Activated CD4-positive, alpha-beta T cell treated with anti-CD3 and anti-CD28 coated beads, Interleukin-10, Interleukin-2, amounts not matched to agents 100 ng/mL and 50 ng/mL, durations not matched to agents 16 hours and 8 hours (primary cell): ENCODE measurements at regions not wholly inside any gene's neighbourhood (a gene's known extent, or its start where the extent isn't known, plus 50 kb on each side); places are given as distances from the start of the nearest gene placed in this dataset.

Experiments used
- DNase-seq: peaks from one replicate; pipeline ENCODE4 v3.0.0-alpha.2; 2020

- DNase-seq = no peak
Measured at GRCh38 chr11:11789735-11790369, 51.9 kb upstream of the USP47 start.

GRCh38 chr11:11788063-11788710 is 53.6 kb upstream of the USP47 start:
- DNase-seq = no peak

GRCh38 chr11:11787305-11788062 is 54.3 kb upstream of the USP47 start:
- DNase-seq = peak; percentile 69

GRCh38 chr11:11786771-11787170 is 55.0 kb upstream of the USP47 start:
- no peak for DNase-seq

GRCh38 chr11:11786234-11786633 is 55.5 kb upstream of the USP47 start:
- no peak for DNase-seq

GRCh38 chr11:11782532-11783110 is 59.2 kb upstream of the USP47 start:
- DNase-seq = no peak

- DNase-seq = no peak
Measured at GRCh38 chr11:11780858-11781257, 60.9 kb upstream of the USP47 start.

- DNase-seq = no peak
Measured at GRCh38 chr11:11779975-11780374, 61.8 kb upstream of the USP47 start.

- DNase-seq = peak; percentile 20
Measured at GRCh38 chr11:11777897-11778296, 63.9 kb upstream of the USP47 start.

- no peak for DNase-seq
Measured at GRCh38 chr11:11776714-11777113, 65.1 kb upstream of the USP47 start.

- no peak for DNase-seq
Measured at GRCh38 chr11:11774928-11775327, 66.8 kb upstream of the USP47 start.

- no peak for DNase-seq
Measured at GRCh38 chr11:11772865-11773515, 68.8 kb upstream of the USP47 start.

GRCh38 chr11:11770921-11771486 is 70.8 kb upstream of the USP47 start:
- DNase-seq = no peak

GRCh38 chr11:11770296-11770695 is 71.5 kb upstream of the USP47 start:
- no peak for DNase-seq

- no peak for DNase-seq
Measured at GRCh38 chr11:11769782-11770181, 72.0 kb upstream of the USP47 start.

- no peak for DNase-seq
Measured at GRCh38 chr11:11769362-11769761, 72.4 kb upstream of the USP47 start.

- no peak for DNase-seq
Measured at GRCh38 chr11:11764423-11764803, 77.4 kb upstream of the USP47 start.

- no peak for DNase-seq
Measured at GRCh38 chr11:11763796-11764422, 77.9 kb upstream of the USP47 start.

- DNase-seq = no peak
Measured at GRCh38 chr11:11760838-11761237, 80.9 kb upstream of the USP47 start.

GRCh38 chr11:11758603-11759196 is 83.1 kb upstream of the USP47 start:
- no peak for DNase-seq

GRCh38 chr11:11757909-11758308 is 83.9 kb upstream of the USP47 start:
- no peak for DNase-seq

- DNase-seq = no peak
Measured at GRCh38 chr11:11756718-11757117, 85.1 kb upstream of the USP47 start.
